Activated gamma-delta T cell treated with Interleukin-2 at 50 U/mL for 16 hours (primary cell): ENCODE measurements at regions not wholly inside any gene's neighbourhood (a gene's known extent, or its start where the extent isn't known, plus 50 kb on each side); places are given as distances from the start of the nearest gene placed in this dataset.
A peak's percentile ranks its signal among the peaks of the same experiment; 100 is the strongest.

Experiments used
- DNase-seq: peaks from one replicate; pipeline ENCODE4 v3.0.0-alpha.2; 2020

DNA sequence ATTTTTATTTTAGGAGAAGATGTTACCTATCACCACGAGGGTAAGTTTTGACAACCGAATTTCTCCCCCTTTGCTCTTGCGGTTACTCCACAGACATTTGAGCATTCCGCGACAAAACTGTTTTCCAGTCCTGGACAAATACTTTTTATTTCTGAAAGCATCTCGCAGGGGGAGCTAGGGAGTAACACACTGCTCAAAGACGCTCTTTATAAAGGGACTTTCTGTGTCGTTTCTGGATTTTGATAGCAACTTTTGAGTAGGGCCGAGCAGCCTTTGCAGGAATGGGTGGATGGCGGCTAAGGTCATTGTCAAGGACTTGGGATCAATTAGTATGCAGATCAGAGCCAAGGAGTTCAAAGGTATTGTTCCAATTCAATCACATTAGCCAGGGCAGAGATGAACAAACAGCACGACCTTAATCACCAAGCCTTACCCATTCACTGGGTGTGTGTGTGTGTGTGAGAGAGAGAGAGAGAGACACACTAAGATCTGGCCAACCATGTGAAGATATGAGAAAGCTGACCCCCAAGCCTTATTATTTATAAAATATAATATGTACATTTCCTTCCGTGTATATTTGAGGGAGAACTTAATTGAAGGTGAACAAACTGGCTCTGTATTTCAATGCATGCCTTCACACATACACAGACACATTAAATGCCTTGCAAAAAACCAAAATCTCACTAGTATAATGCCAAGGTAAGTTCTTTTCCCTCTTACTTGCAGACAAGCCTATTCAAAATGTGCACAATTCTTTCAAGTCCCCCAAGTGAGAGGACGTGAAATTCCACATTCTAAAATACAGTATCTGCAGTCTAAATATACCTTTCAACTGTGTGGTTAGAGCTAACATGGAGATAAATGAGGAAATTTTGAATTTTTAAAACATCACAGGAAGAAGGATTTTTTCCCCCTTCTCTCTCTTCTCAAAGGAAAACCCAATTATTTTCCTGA is 613.8 kb downstream of the VRK1 start:
- no peak for DNase-seq

DNA sequence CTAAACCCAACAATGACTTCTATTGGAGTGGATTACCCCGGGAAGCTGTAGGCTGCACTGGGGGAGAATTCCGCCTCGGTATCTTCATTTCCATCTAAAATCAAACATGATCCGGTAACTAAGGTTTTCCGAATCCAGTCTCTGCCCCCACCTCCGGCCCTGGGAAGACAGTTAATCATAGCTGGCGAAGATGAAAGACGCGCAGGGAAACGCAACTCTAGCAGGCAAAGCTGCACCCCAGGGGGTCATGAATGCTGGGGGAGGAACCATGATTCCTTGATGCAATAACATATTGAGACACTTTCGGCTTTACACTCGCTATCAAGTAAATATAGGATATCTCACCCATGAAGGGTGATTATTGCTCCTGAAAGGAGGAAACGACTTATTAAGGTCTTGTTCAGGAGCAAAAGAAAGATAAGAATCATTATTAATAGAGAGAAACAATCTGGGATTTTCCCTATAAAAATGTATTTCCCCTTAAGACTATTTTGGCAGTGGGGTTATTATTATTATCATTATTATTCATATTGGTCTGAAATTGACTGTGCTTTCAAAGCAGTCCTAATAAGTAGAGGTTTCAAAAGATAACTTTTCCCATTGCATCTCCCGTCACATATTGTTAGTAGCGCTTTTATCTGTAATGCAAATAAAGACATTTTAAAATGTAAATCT is 614.9 kb downstream of the VRK1 start:
- DNase-seq = no peak

DNA sequence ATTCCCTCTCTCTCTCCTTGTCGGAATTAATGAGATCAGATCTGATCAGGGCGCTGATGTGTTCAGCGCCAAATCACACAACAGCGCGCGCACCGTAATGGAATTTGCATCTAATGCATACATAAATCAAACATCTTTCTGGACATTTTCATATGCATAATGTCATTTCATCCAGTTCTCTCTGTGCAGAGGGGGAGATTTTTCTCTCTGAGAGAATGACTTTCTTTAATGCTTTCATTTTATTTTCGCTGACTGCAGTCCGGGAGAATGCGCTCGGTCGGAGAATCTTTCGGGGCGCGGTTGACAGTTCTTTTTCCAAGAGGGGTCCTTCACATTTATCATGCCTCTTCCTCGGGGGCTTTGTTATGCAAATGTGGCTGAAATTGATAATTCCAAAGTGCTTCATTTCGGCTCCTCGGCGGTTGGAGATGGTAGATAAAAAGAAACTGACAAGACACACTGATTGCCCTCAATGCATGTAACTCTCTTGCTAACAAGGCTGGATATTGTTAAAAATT is 615.9 kb downstream of the VRK1 start:
- no peak for DNase-seq

DNA sequence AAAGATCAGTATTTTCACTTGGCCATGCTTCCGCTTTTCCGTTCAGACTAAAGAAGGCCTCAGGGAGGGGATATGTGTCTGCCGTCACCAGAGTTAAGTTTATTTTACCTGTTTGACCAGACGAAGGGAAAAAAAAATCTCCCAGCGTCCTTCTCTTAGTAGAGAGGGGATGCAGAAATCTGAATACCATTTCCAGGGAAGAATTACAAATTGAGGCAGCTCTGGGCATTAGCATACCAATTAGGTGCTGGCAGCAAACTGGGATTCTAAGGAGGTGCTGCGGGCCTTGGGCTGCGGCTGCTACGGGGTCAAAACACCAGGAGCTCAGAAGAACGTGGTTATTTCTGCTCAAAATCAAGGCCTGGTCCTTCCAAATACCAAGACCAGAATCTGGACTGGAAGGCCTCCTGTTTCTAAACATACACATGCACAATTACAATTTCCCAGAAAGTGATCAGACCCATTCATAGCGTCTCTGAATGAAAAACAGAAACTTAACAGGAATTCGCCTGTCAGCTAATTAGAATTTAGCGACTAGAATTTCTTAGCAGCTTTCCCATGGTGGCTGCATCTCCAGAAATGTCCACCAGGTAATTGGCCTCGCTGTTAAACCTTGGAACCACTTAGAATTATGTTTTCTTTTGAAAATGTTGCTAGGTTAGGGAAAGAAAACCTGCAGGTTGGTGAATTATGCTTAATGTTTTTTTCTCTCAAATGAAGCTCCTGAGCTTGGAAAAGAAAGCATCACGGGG is 617.0 kb downstream of the VRK1 start:
- no peak for DNase-seq

DNA sequence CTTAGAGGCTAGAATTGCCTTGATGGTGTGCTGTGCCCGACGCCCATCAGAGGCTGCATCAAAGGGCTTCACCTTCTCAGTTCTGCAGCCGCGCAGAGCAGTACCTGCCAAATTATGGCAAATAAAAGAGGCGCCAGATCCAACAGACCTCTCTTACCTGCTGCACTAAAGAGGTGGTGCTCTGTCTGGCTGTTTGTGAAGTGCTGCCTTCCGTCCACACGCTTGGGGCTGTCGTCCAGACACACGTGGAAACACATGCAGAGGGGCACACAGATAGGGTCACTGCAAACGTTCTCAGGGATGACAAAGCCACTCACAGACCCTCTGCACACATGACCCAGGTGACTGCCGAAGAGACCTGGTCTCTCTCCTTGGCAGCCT is 617.5 kb downstream of the VRK1 start:
- no peak for DNase-seq

DNA sequence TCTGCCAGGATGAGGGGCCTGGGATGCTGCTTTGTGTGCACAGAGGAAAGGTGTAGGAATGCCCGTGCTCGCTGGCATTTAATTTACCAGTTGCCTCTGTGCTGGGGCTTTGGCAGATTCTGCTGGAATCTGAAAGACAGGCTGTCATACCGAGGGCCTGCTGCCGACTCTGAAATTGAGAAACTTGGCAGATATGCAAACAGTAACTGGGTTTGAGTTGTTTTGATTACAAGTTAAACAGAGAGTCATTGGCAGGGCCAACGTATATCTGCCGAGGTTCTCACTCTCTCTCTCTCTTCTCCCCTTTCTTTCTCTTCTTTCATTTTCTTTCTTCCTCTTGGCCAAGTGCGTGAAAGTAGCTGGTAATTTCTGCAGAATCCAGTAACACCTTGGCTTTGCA is 618.7 kb downstream of the VRK1 start:
- DNase-seq = no peak

DNA sequence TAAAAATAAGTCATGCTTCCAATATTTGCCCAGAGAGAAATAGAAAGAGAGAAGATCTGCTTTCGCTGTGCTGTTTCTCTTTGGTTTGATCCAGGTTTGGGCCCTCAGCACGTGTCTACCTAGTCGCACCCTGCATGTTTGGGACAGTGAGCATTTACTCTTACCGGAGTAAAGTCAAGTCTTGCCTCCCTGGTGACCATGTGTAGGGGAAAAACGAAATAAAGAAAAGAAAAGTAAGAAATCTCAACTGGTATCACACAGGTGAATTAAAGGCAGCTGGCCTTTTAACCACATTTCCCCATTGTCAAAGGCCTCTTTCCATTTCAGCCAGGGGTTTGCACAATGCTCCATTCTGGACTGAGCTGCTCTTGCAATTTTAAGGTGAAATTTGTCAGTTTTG is 619.4 kb downstream of the VRK1 start:
- DNase-seq = no peak

DNA sequence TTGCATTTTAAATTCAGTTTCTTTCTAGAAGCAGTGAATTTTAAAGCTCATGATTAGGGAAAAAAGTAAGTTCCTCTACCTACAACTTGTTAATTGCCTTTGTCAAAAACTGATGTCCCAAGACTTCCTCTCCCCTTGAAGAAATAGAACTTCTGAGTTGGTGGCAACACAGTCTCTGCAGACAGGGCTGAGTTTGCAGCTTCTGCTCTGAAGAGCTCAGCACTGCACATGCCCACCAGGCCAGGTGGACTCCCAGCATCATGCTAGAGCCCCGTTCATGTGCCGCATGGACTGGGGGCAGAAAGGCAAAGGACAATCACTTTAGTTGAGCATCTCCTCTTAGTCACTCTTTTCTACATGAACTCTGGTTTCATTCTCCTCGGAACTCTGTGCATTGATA is 620.1 kb downstream of the VRK1 start:
- no peak for DNase-seq

DNA sequence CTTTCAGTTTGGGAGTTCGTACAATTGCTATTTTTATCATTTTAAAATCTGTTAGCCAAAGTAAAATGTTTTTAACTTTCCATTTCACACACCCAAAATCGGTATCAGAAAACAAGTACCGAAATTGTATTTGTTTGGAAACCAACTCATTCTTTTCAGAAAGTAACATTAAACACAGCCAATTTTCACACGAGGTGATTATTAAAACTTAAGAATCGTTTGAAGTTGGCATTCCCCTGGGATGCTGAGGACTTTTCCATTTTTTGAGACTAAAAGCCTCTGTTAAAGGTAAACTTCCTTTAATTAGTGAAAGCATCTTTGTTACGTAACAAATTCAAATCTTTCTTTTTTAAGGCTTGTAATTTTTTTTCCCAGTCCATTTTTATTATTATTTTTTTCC is 623.0 kb downstream of the VRK1 start:
- no peak for DNase-seq

DNA sequence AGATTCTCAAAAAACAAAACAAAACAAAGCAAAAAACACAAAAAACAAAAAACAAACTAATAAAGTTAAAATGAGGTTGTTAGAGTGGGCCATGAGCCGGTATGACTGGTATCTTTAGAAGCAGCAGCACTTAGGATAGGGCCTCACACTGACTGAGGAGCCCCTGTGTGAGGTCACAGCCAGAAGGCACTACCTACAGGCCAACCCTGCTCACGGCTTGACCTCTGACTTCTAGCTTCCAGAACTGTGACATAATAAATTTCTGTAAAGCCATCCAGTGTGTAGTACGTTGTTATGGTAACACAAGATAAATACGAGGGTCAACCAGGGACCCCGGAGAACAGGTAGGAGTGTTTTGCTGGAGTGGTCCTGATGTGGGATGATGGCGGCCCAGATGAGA is 629.6 kb downstream of the VRK1 start:
- no peak for DNase-seq

DNA sequence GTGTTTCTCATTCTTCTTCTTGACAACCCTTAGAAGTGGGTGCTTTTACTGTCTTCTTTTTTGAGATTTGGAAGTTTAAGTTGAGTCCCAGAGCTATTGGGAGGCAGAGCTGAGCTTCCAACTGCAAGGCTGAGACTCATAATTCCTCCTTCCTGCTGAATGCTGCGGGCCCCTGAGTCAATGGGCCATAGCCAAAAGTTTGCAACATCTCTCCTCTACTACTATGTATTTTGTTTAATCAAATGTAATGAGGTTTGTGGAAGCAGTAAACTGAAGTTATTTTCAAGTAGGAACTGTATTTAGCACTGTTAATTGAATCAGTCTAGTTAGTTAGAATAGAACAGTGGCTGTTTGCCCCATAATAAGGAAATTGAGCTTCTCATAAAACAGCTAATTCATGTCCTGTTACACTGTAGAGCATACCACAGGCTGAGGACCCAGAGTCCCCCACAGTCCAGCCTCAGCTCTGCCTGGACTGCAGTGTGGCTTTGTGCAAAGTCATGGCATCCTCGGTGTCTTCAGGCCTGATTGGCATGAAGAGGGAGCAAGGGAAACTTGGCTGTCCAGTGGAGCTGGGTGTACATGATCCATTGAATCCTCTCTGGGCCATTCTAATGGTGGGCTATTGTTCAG is 631.7 kb downstream of the VRK1 start:
- no peak for DNase-seq

DNA sequence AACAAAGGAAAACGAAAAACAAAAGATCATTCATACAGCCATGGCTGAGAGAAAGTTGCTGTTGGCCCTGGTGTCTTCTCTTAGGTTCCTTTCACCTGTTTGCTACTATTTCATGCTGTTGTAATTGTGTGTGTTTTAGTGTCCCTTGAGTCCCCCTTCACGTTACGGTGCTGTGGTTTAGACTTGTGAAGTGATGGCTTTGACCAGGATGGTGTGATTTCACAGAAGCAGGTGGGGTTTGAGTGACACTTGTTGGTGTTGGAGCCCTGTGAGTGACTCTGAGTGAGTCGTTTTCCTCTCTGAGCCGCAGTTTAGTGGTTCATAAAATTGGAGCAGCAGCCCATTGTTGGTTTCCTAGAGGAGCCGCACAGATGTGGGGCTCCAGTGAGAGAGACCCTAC is 635.4 kb downstream of the VRK1 start:
- DNase-seq = peak; percentile 26

DNA sequence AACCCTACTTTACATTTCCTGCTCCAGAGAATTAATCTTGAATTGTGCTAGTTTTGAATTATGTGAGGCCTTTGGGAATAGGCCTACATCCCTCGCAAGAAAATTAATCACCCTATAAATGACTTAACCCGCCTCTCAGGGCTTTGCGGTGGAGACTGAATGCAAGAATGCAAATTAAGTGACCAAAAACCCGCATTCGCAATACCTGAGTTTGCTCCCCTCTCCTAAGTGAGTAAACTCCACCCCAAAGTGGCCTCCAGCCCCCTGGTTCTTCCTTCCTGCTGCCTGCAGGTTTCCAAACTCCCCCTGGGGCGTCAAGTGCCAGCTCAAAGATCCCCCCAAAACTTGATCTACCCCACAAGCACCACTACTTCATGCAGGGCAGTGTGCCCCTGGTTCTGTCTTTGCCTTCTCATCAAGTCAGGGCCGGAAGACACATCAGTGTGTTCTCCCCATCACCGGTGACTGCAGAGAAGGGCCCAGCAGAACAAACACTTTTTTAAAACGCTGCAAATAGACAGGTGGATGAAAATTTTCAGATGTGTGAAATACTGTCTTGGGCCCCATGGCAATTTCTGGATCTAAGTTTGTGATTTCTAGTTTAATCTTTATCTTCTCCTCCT is 644.7 kb downstream of the VRK1 start:
- no peak for DNase-seq

DNA sequence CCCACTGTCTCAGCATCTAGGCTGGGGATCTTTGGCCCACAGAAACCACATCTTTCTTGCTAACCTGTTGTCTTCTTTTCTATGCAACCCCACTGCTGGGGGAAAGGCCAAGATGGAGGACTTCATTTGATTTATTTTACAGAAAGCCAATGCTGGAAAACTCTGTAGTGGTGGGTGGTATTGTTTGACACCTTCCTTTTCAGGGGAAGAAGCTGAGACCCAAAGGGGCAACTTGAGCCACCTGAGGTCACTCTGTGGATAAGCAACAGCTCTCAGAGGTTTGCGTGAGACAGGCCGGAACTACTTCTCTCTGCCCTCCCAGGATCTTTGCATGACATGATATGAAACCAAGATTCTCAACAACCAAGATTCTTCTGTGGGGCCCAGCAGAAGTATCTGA is 645.2 kb downstream of the VRK1 start:
- DNase-seq = no peak

DNA sequence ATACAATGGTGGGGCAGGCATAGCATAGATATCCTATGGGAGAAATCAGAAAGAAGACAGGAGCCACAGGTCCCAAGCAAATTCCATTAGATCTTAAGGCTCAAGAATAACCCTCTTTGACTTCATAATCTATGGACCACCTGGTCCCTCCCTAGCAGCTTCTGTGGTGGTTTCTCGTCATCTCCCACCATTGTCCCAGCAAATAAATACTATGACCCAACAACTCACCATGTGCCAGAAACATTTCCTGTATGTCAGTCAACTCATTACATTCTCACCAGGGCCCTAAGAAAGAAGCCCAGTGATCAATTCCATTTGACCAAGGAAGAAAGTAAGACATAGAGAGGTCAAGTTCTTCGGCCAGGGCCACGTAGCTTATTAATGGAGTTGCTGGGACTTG is 646.2 kb downstream of the VRK1 start:
- no peak for DNase-seq

DNA sequence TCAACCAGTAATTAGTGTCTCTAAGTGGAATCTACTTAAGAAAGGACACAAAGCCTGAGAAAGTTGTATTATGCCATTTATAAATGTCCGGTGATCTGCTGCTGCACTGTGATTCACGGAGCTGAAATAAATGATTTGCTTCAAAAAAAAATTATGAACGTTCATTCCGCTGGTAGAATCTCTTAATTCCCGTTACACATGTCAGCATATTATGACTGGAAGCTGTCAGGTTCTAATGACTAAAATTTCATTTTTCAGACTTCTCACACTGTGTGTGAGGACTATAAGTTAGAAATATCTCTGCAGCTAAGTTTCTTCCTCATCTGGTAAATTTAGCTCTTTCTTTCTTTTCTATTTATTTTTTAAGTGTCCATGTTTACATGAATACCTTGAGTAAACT is 647.1 kb downstream of the VRK1 start:
- no peak for DNase-seq

DNA sequence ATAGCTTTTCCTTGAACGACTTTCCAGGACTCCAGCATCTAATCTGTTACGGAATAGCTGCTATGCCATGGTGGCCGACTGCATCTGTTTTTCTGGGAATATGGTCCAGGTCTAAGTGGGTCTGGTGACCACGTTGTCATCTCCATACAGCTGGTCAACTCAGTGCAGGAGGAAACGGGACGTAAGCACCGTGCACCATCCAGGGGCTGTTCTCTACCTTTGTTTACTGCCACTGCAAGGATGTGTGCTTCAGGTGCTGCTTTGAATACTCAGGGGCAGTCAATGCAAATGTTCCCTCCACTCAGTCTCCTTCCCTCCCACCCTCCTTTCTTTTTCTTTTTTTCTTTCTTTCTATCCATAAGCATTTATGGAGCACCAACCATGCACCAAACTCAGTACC is 648.2 kb downstream of the VRK1 start:
- no peak for DNase-seq

DNA sequence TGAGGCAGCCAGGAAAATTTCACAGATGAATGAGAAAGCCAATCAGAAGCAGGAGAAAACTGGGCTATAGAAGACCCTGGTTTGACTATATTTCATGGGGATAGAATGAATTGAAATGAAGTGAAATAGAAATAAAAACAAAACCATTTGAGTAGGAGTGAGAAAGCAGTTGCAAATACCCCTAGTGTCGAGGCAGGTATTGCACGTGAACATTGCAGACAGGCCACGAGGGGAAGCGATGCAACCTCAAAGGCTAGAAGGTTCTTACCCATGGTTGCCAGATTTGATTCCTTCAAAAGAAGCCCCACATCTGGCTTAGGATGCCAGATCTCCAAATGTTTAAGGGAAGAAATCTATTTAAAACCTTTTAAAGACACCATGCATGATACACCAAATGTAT is 648.9 kb downstream of the VRK1 start:
- DNase-seq = no peak

DNA sequence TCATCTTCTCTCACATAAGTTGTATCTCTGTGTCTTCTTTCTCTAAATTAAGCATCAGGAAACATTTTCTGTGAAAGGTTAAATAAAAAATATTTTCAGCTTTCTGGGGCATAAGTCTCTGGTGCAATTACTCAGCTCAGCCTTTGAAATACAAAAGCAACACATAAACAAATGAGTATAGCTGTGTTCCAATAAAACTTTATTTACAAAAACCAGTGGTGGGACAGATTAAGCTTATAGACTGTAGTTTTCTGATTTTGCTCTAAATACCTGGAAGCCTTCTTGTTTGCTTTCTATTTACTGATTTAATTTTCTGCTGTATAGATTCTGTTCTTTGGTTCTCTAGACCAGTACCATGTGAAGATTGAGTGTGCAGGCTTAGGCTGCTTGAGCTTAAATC is 655.1 kb downstream of the VRK1 start:
- no peak for DNase-seq

DNA sequence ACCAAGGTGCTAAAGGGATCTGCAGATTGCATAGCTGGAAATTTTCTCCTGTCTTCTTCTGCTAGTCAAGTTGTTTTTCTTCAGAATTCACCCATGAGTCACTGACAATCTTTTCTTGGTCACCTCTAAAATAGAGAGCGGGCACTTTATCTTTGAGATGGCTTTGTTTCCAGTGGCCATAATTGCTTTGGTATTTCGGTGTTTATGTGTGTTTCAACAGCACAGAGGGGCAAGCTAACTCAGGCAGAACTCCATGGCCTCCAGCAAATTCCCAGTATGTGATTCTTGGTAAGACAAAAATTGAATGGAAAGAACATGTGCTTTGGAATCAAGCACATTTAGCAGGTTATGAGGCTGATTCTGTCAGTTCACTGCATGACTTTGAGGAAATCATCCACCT is 656.8 kb downstream of the VRK1 start:
- DNase-seq = no peak

DNA sequence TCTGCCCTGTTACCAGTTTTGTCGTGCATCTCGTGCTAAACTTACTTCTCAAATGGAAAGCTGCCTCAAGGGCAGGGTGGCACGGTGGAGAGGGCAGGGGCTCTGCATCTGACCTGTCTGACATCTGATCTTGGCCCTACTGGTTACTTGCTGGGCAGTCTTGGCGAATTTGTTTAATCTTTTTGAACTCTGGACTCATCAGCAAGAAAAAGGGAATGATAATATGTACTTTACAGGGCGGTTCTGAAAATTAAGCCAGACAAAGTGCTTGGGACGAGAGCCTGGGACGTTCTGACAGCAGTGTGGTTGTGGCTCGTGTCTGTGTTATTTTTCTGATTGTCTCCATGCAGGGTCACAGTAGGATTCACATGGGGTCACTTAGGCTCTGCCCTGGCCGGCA is 659.3 kb downstream of the VRK1 start:
- DNase-seq = no peak

DNA sequence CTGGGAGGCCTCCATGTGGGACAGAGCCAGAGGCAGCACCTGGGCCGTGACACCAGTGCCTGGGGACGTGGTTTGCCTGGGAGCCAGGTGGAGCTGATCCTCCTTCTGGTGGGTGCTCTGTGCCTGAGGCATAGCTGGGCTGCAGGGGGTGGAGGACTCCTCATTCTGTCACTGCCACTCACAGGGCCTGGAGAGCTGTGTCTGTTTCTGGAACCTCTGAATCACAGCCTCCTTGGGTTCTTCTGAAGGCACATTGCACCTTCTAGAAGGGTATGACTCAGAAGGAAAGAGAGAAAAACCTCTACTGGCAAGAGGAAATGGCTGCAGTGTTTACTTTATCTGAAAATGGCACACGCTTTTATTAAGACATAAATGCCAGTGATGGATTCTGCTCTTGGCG is 659.8 kb downstream of the VRK1 start:
- DNase-seq = peak; percentile 59
